A549 (cell line): ENCODE measurements at regions not wholly inside any gene's neighbourhood (a gene's known extent, or its start where the extent isn't known, plus 50 kb on each side); places are given as distances from the start of the nearest gene placed in this dataset.

Experiments used
- ATAC-seq, 2 experiments: fragments of 200-7000 bp in 1 of 2; fragments of >200 bp in 1 of 2; cut with Nextera tagmentation in 1 of 2; cut with Tn5 transposase in 1 of 2; 3 replicates each; pipeline versions ENCODE4 v1.8.0 to v1.9.1; 2018 to 2020; ENCODE audit warnings: mild to moderate bottlenecking in 1 of 2, moderate library complexity in 1 of 2
- CTCF ChIA-PET: fragments of 300-600 bp; sonication (Branson Sonifier 250); formaldehyde crosslinking; extraction: SDS; loops from one replicate; lab custom pipeline; 2021; ENCODE audit warnings: antibody characterized with exemption, inconsistent platforms; lab: Yijun Ruan, JAX
- POLR2A ChIA-PET: fragments of 350-600 bp; formaldehyde crosslinking; extraction: SDS; loops from one replicate; lab custom pipeline; 2021; ENCODE audit warnings: antibody characterized with exemption, inconsistent platforms; lab: Yijun Ruan, JAX
- DNase-seq, 2 experiments: peaks; one replicate each; pipeline versions ENCODE4 v3.0.0 to v3.0.0-alpha.2; 2011 to 2016; ENCODE audit warnings: low read depth in 1 of 2, low spot score in 1 of 2
- FAIRE-seq: peaks from 2 replicates; lab custom pipeline; 2011; peaks lifted over from hg19 to GRCh38; lab: Jason Lieb, UNC
- H3K27ac ChIP-seq, 2 experiments: fragments of >200 bp; sonication (Bioruptor Twin); formaldehyde crosslinking; 3 replicates each; pipeline ENCODE4 v1.5.1; 2016 to 2017
- H3K4me1 ChIP-seq: fragments of >200 bp; sonication (Bioruptor Twin); formaldehyde crosslinking; 3 replicates; pipeline ENCODE4 v1.6.1; 2016
- H3K4me2 ChIP-seq: fragments of >200 bp; sonication (Bioruptor Twin); formaldehyde crosslinking; 3 replicates; pipeline ENCODE4 v1.6.1; 2016
- H3K4me3 ChIP-seq: fragments of >200 bp; sonication (Bioruptor Twin); formaldehyde crosslinking; 3 replicates; pipeline ENCODE4 v1.5.1; 2016
- H3K9me3 ChIP-seq: fragments of >200 bp; sonication (Bioruptor Twin); formaldehyde crosslinking; 3 replicates; pipeline ENCODE4 v1.6.1; 2016
- CBX8 ChIP-seq: fragments of 200-600 bp; sonication (generic); IDR thresholded peaks from 2 replicates; pipeline ENCODE4 v1.6.1; 2016
- CHD4 ChIP-seq: fragments of 200-600 bp; sonication (generic); IDR thresholded peaks from 2 replicates; pipeline ENCODE4 v1.6.1; 2016; ENCODE audit warnings: antibody characterized with exemption, mild to moderate bottlenecking, borderline replicate concordance
- EHF ChIP-seq: fragments of 250-450 bp; sonication (Bioruptor Pico); IDR thresholded peaks from 2 replicates; pipeline ENCODE4 v1.5.0; 2020; ENCODE audit warnings: mild to moderate bottlenecking
- EP300 ChIP-seq, 2 experiments: fragments of >200 bp; sonication (Bioruptor Twin); formaldehyde crosslinking; IDR thresholded peaks; 2 replicates in 1 of 2; 3 replicates in 1 of 2; pipeline ENCODE4 v1.6.1; 2016 to 2017
- ESRRA ChIP-seq: fragments of 150-350 bp; IDR thresholded peaks from 2 replicates; pipeline ENCODE4 v1.6.1; 2014; ENCODE audit warnings: mild to moderate bottlenecking, low read length, borderline replicate concordance
- FOXS1 ChIP-seq: fragments of 250-450 bp; sonication (Bioruptor Pico); IDR thresholded peaks from 2 replicates; pipeline ENCODE4 v1.5.0; 2020; ENCODE audit warnings: mild to moderate bottlenecking, moderate library complexity
- GATA3 ChIP-seq: IDR thresholded peaks from 2 replicates; pipeline ENCODE4 v1.6.1; 2012; ENCODE audit warnings: borderline replicate concordance
- HOXB5 ChIP-seq: fragments of 250-450 bp; sonication (Bioruptor Pico); IDR thresholded peaks from 2 replicates; pipeline ENCODE4 v1.5.0; 2020; ENCODE audit warnings: mild to moderate bottlenecking, moderate library complexity
- KDM1A ChIP-seq: fragments of 200-600 bp; sonication (generic); IDR thresholded peaks from 2 replicates; pipeline ENCODE4 v1.6.1; 2016; ENCODE audit warnings: low read depth, mild to moderate bottlenecking
- POLR2A ChIP-seq: IDR thresholded peaks from 2 replicates; pipeline ENCODE4 v1.6.1; 2012; ENCODE audit warnings: mild to moderate bottlenecking, low read length
- RAD21 ChIP-seq, 2 experiments: fragments of >200 bp in 1 of 2; sonication (Bioruptor Twin) in 1 of 2; formaldehyde crosslinking in 1 of 2; IDR thresholded peaks in 1 of 2; conservative IDR thresholded peaks in 1 of 2; 2 replicates in 1 of 2; 3 replicates in 1 of 2; pipeline ENCODE4 v1.6.1; 2012 to 2018; ENCODE audit warnings: inconsistent platforms in 1 of 2
- RCOR1 ChIP-seq: fragments of 150-350 bp; IDR thresholded peaks from 2 replicates; pipeline ENCODE4 v1.6.1; 2014; ENCODE audit warnings: antibody characterized with exemption, low read length, low read depth
- SREBF2 ChIP-seq: fragments of 450-650 bp; IDR thresholded peaks from 2 replicates; pipeline ENCODE4 v1.6.1; 2014; ENCODE audit warnings: mild to moderate bottlenecking, moderate library complexity
- TFCP2L1 ChIP-seq: fragments of 250-450 bp; sonication (Bioruptor Pico); IDR thresholded peaks from 2 replicates; pipeline ENCODE4 v1.5.0; 2021; ENCODE audit warnings: mild to moderate bottlenecking
- ZFP36 ChIP-seq: fragments of 450-650 bp; IDR thresholded peaks from 2 replicates; pipeline ENCODE4 v1.6.1; 2014; ENCODE audit warnings: borderline replicate concordance; ENCODE audit not compliant: partially characterized antibody
- WGBS: methylation state at CpG from one replicate; pipeline ENCODE4 v1.1.6; 2017; ENCODE audit errors: missing lambda C conversion rate; 5-methylcytosine and 5-hydroxymethylcytosine counted together
- TF ChIP-seq, protein P1 (sequence below): fragments of >200 bp; sonication (Bioruptor Twin); formaldehyde crosslinking; IDR thresholded peaks from 3 replicates; pipeline ENCODE4 v1.5.1; 2016
- TF ChIP-seq, protein P2 (sequence below): IDR thresholded peaks from 2 replicates; pipeline ENCODE4 v1.6.1; 2012; ENCODE audit warnings: low read depth, borderline replicate concordance
- TF ChIP-seq, protein P3 (sequence below): fragments of 250-450 bp; sonication (Bioruptor Pico); IDR thresholded peaks from 2 replicates; pipeline ENCODE4 v1.5.0; 2020; ENCODE audit warnings: low read depth, mild to moderate bottlenecking, moderate library complexity

DNA sequence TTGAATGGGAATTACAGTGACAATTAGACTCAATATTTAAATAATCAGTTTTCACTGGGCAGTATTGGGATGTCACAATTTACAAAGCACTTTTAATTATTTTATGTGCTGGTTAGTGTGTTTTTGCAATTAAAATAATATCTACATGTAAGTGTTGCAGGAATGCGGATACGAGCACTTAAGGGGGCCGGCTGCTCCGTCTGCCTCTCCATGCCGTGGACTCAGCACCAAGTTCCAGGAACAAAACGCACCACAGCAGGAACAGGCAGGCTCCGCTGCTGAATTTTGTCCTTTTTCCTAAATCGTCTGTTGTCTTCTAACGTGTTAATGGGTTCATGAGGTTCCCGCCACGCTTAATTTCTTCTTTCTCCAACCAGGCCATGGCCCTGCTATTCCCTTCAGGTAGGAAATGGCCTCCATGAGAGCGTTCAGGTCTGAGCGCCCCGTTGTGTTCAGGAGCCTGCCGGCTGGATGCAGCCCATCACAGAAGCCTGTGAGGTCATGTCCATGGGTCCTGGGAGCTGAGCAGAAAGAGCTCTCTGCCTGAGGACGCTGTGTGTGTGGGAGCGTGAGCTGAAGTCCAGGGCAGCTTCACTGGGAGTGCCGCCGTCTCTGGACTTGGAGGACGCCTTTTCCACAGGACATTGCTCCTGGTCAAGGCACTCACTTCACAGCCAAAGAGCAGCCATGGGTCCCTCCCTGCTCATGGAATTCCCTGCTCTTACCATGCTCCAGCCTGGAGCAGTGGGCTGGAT, 730.3 kb downstream of the BRD1 start (continued):
- TF ChIP-seq, protein P1, sequence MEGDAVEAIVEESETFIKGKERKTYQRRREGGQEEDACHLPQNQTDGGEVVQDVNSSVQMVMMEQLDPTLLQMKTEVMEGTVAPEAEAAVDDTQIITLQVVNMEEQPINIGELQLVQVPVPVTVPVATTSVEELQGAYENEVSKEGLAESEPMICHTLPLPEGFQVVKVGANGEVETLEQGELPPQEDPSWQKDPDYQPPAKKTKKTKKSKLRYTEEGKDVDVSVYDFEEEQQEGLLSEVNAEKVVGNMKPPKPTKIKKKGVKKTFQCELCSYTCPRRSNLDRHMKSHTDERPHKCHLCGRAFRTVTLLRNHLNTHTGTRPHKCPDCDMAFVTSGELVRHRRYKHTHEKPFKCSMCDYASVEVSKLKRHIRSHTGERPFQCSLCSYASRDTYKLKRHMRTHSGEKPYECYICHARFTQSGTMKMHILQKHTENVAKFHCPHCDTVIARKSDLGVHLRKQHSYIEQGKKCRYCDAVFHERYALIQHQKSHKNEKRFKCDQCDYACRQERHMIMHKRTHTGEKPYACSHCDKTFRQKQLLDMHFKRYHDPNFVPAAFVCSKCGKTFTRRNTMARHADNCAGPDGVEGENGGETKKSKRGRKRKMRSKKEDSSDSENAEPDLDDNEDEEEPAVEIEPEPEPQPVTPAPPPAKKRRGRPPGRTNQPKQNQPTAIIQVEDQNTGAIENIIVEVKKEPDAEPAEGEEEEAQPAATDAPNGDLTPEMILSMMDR = no peak
- TF ChIP-seq GATA3 = no peak
- no peak for TF ChIP-seq EHF (CRISPR knock-in tag)

DNA sequence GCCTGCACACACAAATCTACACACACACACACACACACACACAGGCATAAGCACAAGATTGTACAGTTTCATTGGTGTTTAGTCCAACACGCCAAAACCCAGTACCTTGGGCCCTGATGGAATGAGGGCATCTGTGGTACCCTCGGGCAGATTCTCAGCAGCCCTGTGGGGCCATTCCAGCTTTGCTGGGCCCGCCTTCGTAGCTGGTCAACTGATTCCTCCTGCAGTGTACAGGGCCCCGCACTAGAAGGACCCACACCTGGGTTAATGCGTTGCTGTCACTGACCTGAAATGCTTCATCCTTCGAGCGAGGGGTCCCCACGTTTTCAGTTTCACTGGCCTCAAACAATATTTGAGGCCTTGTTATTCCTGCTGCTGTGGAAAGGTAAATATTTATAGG, 731.2 kb downstream of the BRD1 start:
- H3K4me1 ChIP-seq = peaks cover 9% of the 10 kb centered on the region; the same call in 1 of the 3 replicates
- no peak overlapping the region for H3K4me2 ChIP-seq
- no peak for ATAC-seq
- CTCF ChIA-PET = no interaction called here
- no peaks in the 10 kb centered on the region for H3K9me3 ChIP-seq
- FAIRE-seq = no peak
- TF ChIP-seq RCOR1 (no peak), EP300 (IDR thresholded peaks at IDR 0.05) (no peak)
- no peak for DNase-seq
- no peak overlapping the region for H3K27ac ChIP-seq
- no peak overlapping the region for H3K4me3 ChIP-seq
- WGBS = 86% methylated on average over 7 of the region's 9 CpGs
- POLR2A ChIA-PET = no interaction called here

DNA sequence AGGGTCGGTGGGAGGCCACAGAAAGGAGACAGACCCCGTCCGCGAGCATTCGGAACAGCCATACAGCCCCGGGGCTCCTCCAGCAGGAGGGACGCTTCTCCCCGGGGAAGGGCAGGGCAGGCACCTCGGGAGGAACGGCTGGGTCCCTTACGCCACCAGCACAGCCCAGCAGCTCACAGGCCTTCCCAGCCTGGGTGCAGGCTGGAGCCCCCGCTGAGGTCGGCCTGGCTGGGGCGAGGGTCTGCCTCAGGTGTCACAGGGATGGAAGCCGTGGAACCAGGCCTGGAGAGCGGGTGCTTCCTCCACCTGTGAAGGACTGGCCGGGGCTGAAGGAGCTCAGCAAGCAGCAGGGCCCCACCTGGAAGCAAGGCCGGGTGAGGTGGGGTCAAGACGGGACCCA, 732.3 kb downstream of the BRD1 start:
- Histone ChIP-seq H3K27ac (no peak overlapping the region), H3K4me1 (peaks cover 9% of the 10 kb centered on the region; the same call in 1 of the 3 replicates), H3K4me2 (no peak overlapping the region), H3K4me3 (no peak overlapping the region), H3K9me3 (no peaks in the 10 kb centered on the region)
- POLR2A ChIA-PET = no interaction called here
- FAIRE-seq = no peak
- no peak for DNase-seq
- WGBS = 61% methylated on average over 5 of the region's 19 CpGs
- CTCF ChIA-PET = no interaction called here
- no peak for TF ChIP-seq TFCP2L1
- no peak for ATAC-seq

DNA sequence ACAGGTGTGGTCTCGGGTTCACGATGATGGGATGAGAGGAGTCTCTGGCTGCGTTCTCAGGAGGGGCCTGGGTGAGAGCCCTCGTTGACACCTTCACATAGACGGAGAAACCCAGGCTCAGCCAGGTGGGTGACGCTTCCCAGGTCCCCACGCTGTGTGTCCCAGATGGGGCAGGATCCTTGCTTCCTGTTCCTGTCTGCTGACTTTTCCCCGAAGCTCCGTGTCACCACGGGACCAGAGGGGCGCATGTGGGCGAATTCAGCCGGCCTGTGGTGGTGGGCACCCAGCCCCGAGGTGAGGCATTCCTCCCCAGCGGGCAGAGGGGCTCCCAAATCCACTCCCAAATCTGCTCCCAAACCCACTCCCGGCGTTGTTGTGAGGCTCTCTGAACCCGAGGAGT, 732.8 kb downstream of the BRD1 start:
- ChIA-PET POLR2A (no interaction called here), CTCF (no interaction called here)
- Histone ChIP-seq H3K9me3 (no peaks in the 10 kb centered on the region), H3K4me2 (no peak overlapping the region), H3K4me3 (no peak overlapping the region), H3K27ac (no peak overlapping the region), H3K4me1 (peaks cover 7% of the 10 kb centered on the region; the same call in 1 of the 3 replicates)
- TF ChIP-seq KDM1A (no peak), CHD4 (no peak), RAD21 (conservative IDR thresholded peaks at IDR 0.05 in 1 of 2, IDR thresholded peaks at IDR 0.05 in 1 of 2) (no peak), FOXS1 (no peak), HOXB5 (CRISPR knock-in tag) (no peak), CBX8 (no peak), POLR2A (no peak), ZFP36 (no peak), ESRRA (no peak), SREBF2 (no peak), GATA3 (no peak)
- TF ChIP-seq, protein P1 = no peak
- TF ChIP-seq, protein P2, sequence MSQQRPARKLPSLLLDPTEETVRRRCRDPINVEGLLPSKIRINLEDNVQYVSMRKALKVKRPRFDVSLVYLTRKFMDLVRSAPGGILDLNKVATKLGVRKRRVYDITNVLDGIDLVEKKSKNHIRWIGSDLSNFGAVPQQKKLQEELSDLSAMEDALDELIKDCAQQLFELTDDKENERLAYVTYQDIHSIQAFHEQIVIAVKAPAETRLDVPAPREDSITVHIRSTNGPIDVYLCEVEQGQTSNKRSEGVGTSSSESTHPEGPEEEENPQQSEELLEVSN = no peak
- TF ChIP-seq, protein P3, sequence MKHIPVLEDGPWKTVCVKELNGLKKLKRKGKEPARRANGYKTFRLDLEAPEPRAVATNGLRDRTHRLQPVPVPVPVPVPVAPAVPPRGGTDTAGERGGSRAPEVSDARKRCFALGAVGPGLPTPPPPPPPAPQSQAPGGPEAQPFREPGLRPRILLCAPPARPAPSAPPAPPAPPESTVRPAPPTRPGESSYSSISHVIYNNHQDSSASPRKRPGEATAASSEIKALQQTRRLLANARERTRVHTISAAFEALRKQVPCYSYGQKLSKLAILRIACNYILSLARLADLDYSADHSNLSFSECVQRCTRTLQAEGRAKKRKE = no peak
- WGBS = 74% methylated on average over 11 of the region's 18 CpGs
- ATAC-seq (no peak), DNase-seq (no peak), FAIRE-seq (no peak)
